Right atrium auricular region (tissue), 2 donors: ENCODE measurements at regions not wholly inside any gene's neighbourhood (a gene's known extent, or its start where the extent isn't known, plus 50 kb on each side); places are given as distances from the start of the nearest gene placed in this dataset.

Experiments used
- DNase-seq: peaks from one replicate; pipeline ENCODE4 v3.0.0-alpha.2; 2019; ENCODE audit warnings: low spot score
- H3K27ac ChIP-seq, 2 donors: fragments of 200-600 bp; sonication (generic); 1 replicate in 1 of 2; 2 replicates in 1 of 2; pipeline ENCODE4 v1.5.1; 2016 to 2019
- H3K27me3 ChIP-seq, 2 donors: fragments of 200-600 bp; sonication (generic); one replicate each; pipeline versions ENCODE4 v1.5.1 to v1.6.0; 2017 to 2019
- H3K36me3 ChIP-seq: fragments of 200-600 bp; sonication (generic); one replicate; pipeline ENCODE4 v1.5.1; 2016
- H3K4me1 ChIP-seq, 2 donors: fragments of 200-600 bp; sonication (generic); one replicate each; pipeline versions ENCODE4 v1.5.1 to v1.6.0; 2017 to 2019
- H3K4me3 ChIP-seq, 2 donors: fragments of 200-600 bp; sonication (generic); 1 replicate in 1 of 2; 2 replicates in 1 of 2; pipeline ENCODE4 v1.5.1; 2017 to 2019; ENCODE audit warnings: mild to moderate bottlenecking in 1 of 2, moderate library complexity in 1 of 2
- H3K9me3 ChIP-seq, 2 donors: fragments of 200-600 bp; sonication (generic); one replicate each; pipeline ENCODE4 v1.5.1; 2019
- TF ChIP-seq, protein P1 (sequence below), 2 donors: fragments of 200-600 bp; sonication (generic); IDR thresholded peaks; one replicate each; pipeline ENCODE4 v1.5.1; 2019; ENCODE audit warnings: antibody characterized with exemption in 2 of 2

DNA sequence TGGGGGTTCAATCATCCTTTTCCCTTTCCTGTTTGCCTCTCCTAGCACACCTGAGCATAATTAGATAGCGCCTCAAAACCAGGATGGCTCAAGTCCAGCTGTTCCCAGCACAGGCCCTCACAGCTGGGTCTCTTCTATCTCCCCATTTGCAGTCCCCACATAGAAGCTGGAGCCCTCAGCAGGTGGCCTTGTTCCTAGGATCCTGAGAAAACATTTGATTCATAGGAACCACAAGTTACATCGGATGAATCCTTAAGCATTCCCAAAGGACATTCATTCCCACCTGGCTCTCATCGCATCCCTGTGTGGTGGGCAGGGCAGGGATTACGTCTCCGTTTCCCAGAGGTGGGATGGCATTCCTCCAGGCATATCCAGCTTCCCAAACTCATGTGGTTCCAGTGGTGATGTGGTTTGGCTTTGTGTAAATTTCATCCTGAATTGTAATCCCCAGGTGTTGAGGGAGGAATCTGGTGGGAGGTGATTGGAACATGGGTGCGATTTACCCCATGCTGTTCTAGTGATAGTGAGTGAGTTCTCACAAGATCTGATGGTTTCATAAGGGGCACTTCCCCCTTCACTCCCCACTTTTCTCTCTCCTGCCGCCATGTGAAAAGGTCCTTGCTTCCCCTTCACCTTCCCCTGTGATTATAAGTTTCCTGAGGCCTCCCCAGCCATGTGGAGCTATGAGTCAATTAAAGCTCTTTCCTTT is 49.8 kb upstream of the LEP start:
- Histone ChIP-seq H3K4me1 (no peaks in the 10 kb centered on the region), H3K27me3 (no peaks in the 10 kb centered on the region), H3K36me3 (no peaks in the 10 kb centered on the region), H3K4me3 (no peak overlapping the region), H3K27ac (no peak overlapping the region), H3K9me3 (peaks cover 0 to 22% of the 10 kb centered on the region in 2 donors)
- TF ChIP-seq, protein P1, sequence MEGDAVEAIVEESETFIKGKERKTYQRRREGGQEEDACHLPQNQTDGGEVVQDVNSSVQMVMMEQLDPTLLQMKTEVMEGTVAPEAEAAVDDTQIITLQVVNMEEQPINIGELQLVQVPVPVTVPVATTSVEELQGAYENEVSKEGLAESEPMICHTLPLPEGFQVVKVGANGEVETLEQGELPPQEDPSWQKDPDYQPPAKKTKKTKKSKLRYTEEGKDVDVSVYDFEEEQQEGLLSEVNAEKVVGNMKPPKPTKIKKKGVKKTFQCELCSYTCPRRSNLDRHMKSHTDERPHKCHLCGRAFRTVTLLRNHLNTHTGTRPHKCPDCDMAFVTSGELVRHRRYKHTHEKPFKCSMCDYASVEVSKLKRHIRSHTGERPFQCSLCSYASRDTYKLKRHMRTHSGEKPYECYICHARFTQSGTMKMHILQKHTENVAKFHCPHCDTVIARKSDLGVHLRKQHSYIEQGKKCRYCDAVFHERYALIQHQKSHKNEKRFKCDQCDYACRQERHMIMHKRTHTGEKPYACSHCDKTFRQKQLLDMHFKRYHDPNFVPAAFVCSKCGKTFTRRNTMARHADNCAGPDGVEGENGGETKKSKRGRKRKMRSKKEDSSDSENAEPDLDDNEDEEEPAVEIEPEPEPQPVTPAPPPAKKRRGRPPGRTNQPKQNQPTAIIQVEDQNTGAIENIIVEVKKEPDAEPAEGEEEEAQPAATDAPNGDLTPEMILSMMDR (IDR thresholded peaks at IDR 0.05): no peak
- no peak for DNase-seq
